Cardiac septum (tissue), 1 donor: ENCODE measurements at regions not wholly inside any gene's neighbourhood (a gene's known extent, or its start where the extent isn't known, plus 50 kb on each side); places are given as distances from the start of the nearest gene placed in this dataset.

ENCODE experiments used
- DNase-seq: peaks from one replicate; pipeline ENCODE4 v3.0.0-alpha.2; 2020; ENCODE audit warnings: low spot score
- intact Hi-C: fragments of 100-400 bp; cut with DNase I; formaldehyde crosslinking; loops from one replicate; pipeline ENCODE4 v1.14.0; 2022
- donor health status: DM: no; HTN: no; CAD: no.

- intact Hi-C loops = no loop called here
- no peak for DNase-seq
Observed at GRCh38 chr5:103498800-103499551, 63.6 kb downstream of the NUDT12 start.

DNA sequence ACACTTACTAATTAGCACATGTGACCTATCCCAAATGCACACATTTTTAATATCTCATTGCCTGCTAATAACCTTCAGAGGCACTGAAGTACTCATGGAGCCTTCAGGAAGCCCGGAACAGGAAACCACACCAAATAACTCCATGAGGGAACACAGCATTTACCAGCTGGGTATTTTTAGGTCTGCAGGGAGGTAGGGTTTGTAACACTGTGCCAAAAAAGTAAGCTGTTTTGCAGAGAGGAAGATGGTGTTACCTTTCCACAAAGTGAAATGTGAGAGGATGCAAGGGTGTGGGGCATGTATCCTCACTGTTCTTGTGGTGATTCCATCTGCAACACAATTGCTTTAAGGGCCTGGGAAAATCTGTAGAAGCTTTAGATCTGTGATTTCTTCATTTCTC lies 64.4 kb downstream of the NUDT12 start:
- intact Hi-C loops = no loop called here
- DNase-seq = no peak

DNA sequence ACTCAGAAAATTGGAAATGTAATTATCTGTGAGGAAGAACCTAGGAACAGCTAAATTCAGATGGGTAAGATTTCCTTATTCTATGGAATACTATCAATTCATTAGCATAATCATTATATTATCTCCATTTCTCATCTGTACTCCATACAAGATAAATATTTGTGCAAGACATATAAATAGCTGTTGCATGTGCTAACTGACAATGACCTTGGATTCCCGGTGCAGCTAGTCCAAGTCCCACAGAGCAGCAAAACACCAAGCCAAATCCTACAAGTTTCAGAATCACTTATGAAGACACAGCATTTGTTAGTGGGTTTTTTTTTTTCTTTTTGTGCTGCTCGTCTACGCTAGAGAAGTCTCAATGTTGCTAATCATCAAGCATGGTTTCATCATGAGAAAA lies 64.8 kb downstream of the NUDT12 start:
- intact Hi-C loops = no loop called here
- DNase-seq = no peak

GRCh38 chr5:103490030-103490739 lies 72.4 kb downstream of the NUDT12 start:
- intact Hi-C loops = no loop called here

DNA sequence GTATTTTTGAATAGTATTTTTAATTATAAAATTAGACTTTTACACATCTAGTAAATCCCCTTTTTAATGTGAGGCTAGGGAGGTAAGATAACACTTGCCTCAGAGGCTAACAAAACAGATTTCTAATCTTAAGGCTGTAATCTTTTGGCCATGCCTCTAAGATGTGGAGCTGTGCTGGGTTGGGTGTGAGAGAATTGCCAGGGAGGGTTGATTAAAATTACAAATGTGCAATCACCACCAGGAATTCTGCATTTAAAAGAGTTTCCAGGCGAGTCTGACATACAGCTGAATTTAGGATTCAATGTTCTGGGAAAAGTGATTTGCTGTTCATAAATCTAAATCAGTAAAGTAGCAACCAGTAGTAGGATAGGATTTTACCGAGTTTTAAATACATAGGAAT lies 73.3 kb downstream of the NUDT12 start:
- intact Hi-C loops = no loop called here
- DNase-seq = no peak

More at GRCh38 chr5:103490030-103490739, 72.4 kb downstream of the NUDT12 start:
- DNase-seq = no peak

- no peak for DNase-seq
- intact Hi-C loops = no loop called here
Observed at GRCh38 chr5:103487822-103488493, 74.6 kb downstream of the NUDT12 start.

DNA sequence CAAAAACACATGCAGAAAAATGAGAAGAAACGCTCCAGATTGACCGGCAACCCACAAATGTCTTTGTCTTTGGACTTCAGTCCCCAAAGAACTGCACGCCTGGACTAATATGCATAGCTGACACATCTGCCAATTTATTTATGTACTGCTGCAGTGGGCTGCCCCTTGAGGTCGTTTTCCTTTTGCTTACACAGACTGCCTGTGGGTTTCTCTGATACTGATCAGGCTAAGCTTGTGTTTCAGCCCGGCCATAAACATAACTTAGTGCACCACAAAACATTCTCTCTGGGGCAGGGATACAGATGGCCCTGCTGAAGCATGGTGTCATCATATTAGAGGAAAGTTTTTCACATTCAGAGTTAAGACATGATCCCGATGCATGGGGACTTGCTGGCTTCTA lies 75.4 kb downstream of the NUDT12 start:
- DNase-seq = no peak
- intact Hi-C loops = no loop called here

DNA sequence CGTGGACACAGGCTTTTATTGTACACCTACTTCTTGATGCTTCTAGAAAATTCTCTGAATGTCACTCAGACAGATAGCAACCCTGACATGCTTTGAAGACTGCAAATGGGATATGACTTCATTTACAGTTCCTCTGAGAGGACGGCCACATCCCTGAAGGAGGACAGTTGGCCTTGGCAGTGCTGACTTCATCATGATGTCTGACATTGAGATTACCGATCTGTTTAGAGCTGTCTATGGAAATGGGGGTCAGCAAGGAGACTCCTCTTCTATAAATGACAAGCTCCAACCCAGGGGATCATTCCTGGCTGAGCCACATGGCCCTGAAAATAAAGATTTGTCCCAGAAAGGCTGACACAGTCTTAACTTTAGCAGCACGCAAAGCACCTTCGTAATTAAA lies 75.8 kb downstream of the NUDT12 start:
- DNase-seq = no peak
- intact Hi-C loops = no loop called here

GRCh38 chr5:103480246-103480645 lies 82.3 kb downstream of the NUDT12 start:
- no peak for DNase-seq
- intact Hi-C loops = no loop called here

GRCh38 chr5:103477678-103478077 lies 84.9 kb downstream of the NUDT12 start:
- DNase-seq = no peak
- intact Hi-C loops = no loop called here

DNA sequence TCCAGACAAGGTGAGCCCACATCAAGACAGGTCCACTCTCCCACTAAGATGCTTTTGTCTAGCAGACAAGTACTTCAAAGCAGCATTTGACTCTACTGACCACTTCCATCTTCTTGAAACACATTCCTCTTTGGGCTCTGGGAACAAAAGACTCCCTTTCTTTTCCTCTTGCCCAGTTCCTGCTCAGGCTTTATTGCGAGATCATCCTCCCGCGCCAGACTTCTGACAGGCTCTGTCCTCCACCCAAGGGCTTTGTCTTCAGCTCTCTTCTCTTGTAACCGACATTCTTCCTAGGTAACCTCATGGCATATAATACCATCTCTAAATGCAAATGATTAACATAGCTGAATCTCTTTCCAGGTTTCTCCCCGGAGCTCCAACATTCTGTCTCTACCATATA lies 85.8 kb downstream of the NUDT12 start:
- intact Hi-C loops = no loop called here
- no peak for DNase-seq

- intact Hi-C loops = loop anchor here (2.0 kb wide), 1 partner anchor 243 kb away; no protein-coding TSS in a partner anchor
- no peak for DNase-seq
Observed at GRCh38 chr5:103475629-103476240, 86.9 kb downstream of the NUDT12 start.

GRCh38 chr5:103474677-103475076 lies 87.9 kb downstream of the NUDT12 start:
- intact Hi-C loops = loop anchor here (2.0 kb wide), 1 partner anchor 242 kb away; no protein-coding TSS in a partner anchor
- no peak for DNase-seq

- intact Hi-C loops = loop anchor here (2.0 kb wide), 1 partner anchor 241 kb away; no protein-coding TSS in a partner anchor
- no peak for DNase-seq
Observed at GRCh38 chr5:103473725-103474124, 88.9 kb downstream of the NUDT12 start.

GRCh38 chr5:103472830-103473229 lies 89.8 kb downstream of the NUDT12 start:
- intact Hi-C loops = no loop called here
- DNase-seq = no peak

DNA sequence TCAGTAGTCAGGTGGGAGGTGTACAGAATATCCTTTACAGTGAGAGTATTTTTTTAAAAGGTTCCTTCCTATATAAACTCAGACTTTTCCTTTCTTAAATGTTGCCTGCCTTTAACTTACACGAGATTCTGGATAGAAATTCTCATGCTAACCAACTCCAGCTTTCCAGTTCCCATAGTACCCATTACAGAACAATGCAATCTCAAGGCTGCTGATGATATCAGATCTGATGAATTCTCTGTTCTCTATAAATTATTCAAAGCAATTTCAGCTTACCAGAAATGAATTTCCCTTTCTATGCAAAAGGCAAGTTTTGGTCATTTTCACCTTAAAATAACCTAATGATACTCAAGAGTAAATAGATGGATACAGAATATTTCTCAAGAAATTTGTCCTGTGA lies 90.3 kb downstream of the NUDT12 start:
- intact Hi-C loops = no loop called here
- DNase-seq = no peak

DNA sequence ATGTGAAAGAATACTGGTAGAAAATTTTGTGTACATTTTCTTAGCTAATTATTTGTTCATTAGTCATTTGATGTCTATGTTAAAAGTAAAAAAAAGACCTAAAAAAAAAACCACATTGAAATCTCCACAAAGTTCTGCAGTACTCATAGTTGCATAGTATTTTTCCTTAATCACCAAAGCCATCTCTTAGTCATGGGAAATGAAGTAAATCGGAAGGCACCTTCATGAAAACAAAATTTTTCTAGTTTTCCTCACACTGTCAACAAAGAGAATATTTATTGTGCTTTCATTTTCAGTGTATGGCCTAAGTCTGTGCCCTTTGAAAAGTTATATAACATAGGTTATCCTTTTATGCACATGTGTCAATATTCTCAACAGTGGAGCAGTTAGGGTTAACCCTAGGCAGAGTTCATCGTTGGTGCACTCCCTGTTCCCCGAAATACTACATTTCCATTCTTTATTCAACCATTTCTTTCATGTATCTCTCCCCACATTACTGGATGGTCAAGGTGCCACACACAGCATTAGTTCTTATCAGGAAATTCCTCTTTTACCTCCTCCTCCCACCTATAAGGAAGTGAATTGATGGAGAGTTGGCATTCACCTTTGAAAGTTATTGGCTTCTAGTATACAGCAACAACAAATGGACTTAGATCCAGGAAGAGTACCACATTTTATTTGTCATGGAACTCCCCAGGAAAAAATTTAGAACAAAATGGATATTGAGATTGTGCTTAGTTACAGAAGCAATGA lies 93.1 kb downstream of the NUDT12 start:
- intact Hi-C loops = no loop called here
- DNase-seq = no peak

GRCh38 chr5:103467831-103468230 lies 94.8 kb downstream of the NUDT12 start:
- no peak for DNase-seq
- intact Hi-C loops = no loop called here

DNA sequence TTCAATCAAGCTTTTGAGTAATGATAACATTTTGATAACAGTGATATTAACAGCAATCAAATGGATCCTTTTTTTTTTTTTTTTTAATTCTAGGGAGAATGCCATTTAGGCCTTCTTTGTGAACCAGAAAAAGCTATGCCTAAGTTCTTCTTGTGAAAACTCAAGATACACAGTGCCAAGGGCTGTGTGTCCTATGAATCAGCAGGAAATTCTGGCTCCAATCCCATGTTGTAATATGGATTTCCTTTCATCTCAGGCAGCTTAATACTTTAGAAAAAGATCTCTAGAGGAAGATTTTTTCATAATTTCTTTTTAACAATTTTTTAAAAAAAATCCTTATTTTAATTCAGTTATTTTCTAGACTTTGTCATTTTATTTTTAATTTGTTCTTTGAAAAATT lies 96.1 kb downstream of the NUDT12 start:
- intact Hi-C loops = no loop called here
- DNase-seq = no peak
